SK-N-SH treated with all-trans-retinoic acid at 6 μM for 48 hours (cell line): ENCODE measurements at regions not wholly inside any gene's neighbourhood (a gene's known extent, or its start where the extent isn't known, plus 50 kb on each side); places are given as distances from the start of the nearest gene placed in this dataset.

ENCODE experiments used
- ATAC-seq: fragments of 200-7000 bp; cut with Tn5 transposase; 3 replicates; pipeline ENCODE4 v1.9.1; 2020; ENCODE audit warnings: mild to moderate bottlenecking, moderate library complexity
- CREB5 ChIP-seq: fragments of 250-450 bp; sonication (Bioruptor Pico); IDR thresholded peaks from 2 replicates; pipeline ENCODE4 v1.5.1; 2020; ENCODE audit warnings: low read depth, mild to moderate bottlenecking, moderate library complexity
- CSRNP3 ChIP-seq: fragments of 250-450 bp; sonication (Bioruptor Pico); IDR thresholded peaks from 2 replicates; pipeline ENCODE4 v1.5.1; 2021; ENCODE audit warnings: mild to moderate bottlenecking, moderate library complexity
- ESRRG ChIP-seq: fragments of 250-450 bp; sonication (Bioruptor Pico); IDR thresholded peaks from 2 replicates; pipeline ENCODE4 v1.6.1; 2021; ENCODE audit warnings: mild to moderate bottlenecking
- GLIS3 ChIP-seq: fragments of 250-450 bp; sonication (Bioruptor Pico); IDR thresholded peaks from 2 replicates; pipeline ENCODE4 v1.5.0; 2020; ENCODE audit warnings: mild to moderate bottlenecking, moderate library complexity
- ISL1 ChIP-seq: fragments of 250-450 bp; sonication (Bioruptor Pico); IDR thresholded peaks from 2 replicates; pipeline ENCODE4 v2.1.2; 2022; ENCODE audit warnings: mild to moderate bottlenecking, moderate library complexity
- OSR1 ChIP-seq: fragments of 250-450 bp; sonication (Bioruptor Pico); IDR thresholded peaks from 2 replicates; pipeline ENCODE4 v1.8.0; 2022; ENCODE audit warnings: moderate library complexity, mild to moderate bottlenecking, inconsistent platforms
- POU6F1 ChIP-seq: fragments of 250-450 bp; sonication (Bioruptor Pico); IDR thresholded peaks from 2 replicates; pipeline ENCODE4 v1.8.0; 2021; ENCODE audit warnings: low read depth, mild to moderate bottlenecking, moderate library complexity, borderline replicate concordance
- PPARA ChIP-seq: fragments of 250-450 bp; sonication (Bioruptor Pico); IDR thresholded peaks from 2 replicates; pipeline ENCODE4 v1.5.0; 2020; ENCODE audit warnings: mild to moderate bottlenecking, borderline replicate concordance
- RARB ChIP-seq: fragments of 250-450 bp; sonication (Bioruptor Pico); IDR thresholded peaks from 2 replicates; pipeline ENCODE4 v1.8.0; 2021; ENCODE audit warnings: mild to moderate bottlenecking, moderate library complexity
- SNAI2 ChIP-seq: fragments of 250-450 bp; sonication (Bioruptor Pico); IDR thresholded peaks from 2 replicates; pipeline ENCODE4 v1.5.0; 2020; ENCODE audit warnings: mild to moderate bottlenecking, moderate library complexity
- TCF4 ChIP-seq: fragments of 250-450 bp; sonication (Bioruptor Pico); IDR thresholded peaks from 2 replicates; pipeline ENCODE4 v1.8.0; 2021; ENCODE audit warnings: mild to moderate bottlenecking, moderate library complexity, borderline replicate concordance
- TOX ChIP-seq: fragments of 250-450 bp; sonication (Bioruptor Pico); IDR thresholded peaks from 2 replicates; pipeline ENCODE4 v1.8.0; 2021; ENCODE audit warnings: mild to moderate bottlenecking, moderate library complexity, borderline replicate concordance
- TSHZ2 ChIP-seq: fragments of 250-450 bp; sonication (Bioruptor Pico); IDR thresholded peaks from 2 replicates; pipeline ENCODE4 v1.5.0; 2020; ENCODE audit warnings: mild to moderate bottlenecking, moderate library complexity
- ZC3H10 ChIP-seq: fragments of 250-450 bp; sonication (Bioruptor Pico); IDR thresholded peaks from 2 replicates; pipeline ENCODE4 v1.5.1; 2021; ENCODE audit warnings: mild to moderate bottlenecking, moderate library complexity
- ZFP3 ChIP-seq: fragments of 250-450 bp; sonication (Bioruptor Pico); IDR thresholded peaks from 2 replicates; pipeline ENCODE4 v1.5.0; 2020; ENCODE audit warnings: mild to moderate bottlenecking, moderate library complexity
- ZFP30 ChIP-seq: fragments of 450-650 bp; formaldehyde crosslinking; IDR thresholded peaks from 2 replicates; pipeline ENCODE4 v1.5.0; 2022; ENCODE audit warnings: mild to moderate bottlenecking, moderate library complexity
- ZNF565 ChIP-seq: fragments of 450-650 bp; formaldehyde crosslinking; conservative IDR thresholded peaks from 2 replicates; pipeline ENCODE4 v1.5.0; 2020; ENCODE audit warnings: low read depth, mild to moderate bottlenecking, moderate library complexity
- ZNF70 ChIP-seq: fragments of 450-650 bp; formaldehyde crosslinking; IDR thresholded peaks from 2 replicates; pipeline ENCODE4 v1.5.0; 2020; ENCODE audit warnings: mild to moderate bottlenecking, moderate library complexity

- no peak for ATAC-seq
These were observed 105.1 kb downstream of the TRMT11 start for GRCh38 chr6:126091466-126091865.

GRCh38 chr6:126093108-126093507 is 106.8 kb downstream of the TRMT11 start:
- no peak for ATAC-seq
- TF ChIP-seq ZNF565 (no peak), TCF4 (CRISPR knock-in tag) (no peak), POU6F1 (CRISPR knock-in tag) (no peak), ZC3H10 (CRISPR knock-in tag) (no peak)

More at GRCh38 chr6:126091466-126091865, 105.1 kb downstream of the TRMT11 start:
- TF ChIP-seq ZFP30 (CRISPR knock-in tag), result no peak
- TF ChIP-seq, all 23 proteins: peak for 0

- no peak for TF ChIP-seq SNAI2 (CRISPR knock-in tag)
- TF ChIP-seq TCF4 (CRISPR knock-in tag), result no peak
- TF ChIP-seq ESRRG (CRISPR knock-in tag), result no peak
- no peak for TF ChIP-seq ISL1 (CRISPR knock-in tag)
- TF ChIP-seq ZFP3, result no peak
- TF ChIP-seq TSHZ2 (CRISPR knock-in tag), result no peak
- TF ChIP-seq POU6F1 (CRISPR knock-in tag), result no peak
- no peak for TF ChIP-seq OSR1 (CRISPR knock-in tag)
- no peak for TF ChIP-seq RARB (CRISPR knock-in tag)
- TF ChIP-seq ZNF70 (CRISPR knock-in tag), result no peak
- TF ChIP-seq ZFP30 (CRISPR knock-in tag), result no peak
- no peak for TF ChIP-seq PPARA (CRISPR knock-in tag)
- TF ChIP-seq CSRNP3 (CRISPR knock-in tag), result no peak
- TF ChIP-seq CREB5 (CRISPR knock-in tag), result no peak
- TF ChIP-seq ZC3H10 (CRISPR knock-in tag), result no peak
- TF ChIP-seq TOX (CRISPR knock-in tag), result no peak
- no peak for TF ChIP-seq GLIS3 (CRISPR knock-in tag)
- TF ChIP-seq, all 23 proteins: peak for 0
- ATAC-seq, result no peak
These were observed 108.1 kb downstream of the TRMT11 start for GRCh38 chr6:126094411-126094810.

GRCh38 chr6:126100386-126100785 is 114.0 kb downstream of the TRMT11 start:
- TF ChIP-seq CREB5 (CRISPR knock-in tag) (no peak), SNAI2 (CRISPR knock-in tag) (no peak)
- ATAC-seq, result no peak
